ENCODE measurements at regions not wholly inside any gene's neighbourhood (a gene's known extent, or its start where the extent isn't known, plus 50 kb on each side); places are given as distances from the start of the nearest gene placed in this dataset.

DNA sequence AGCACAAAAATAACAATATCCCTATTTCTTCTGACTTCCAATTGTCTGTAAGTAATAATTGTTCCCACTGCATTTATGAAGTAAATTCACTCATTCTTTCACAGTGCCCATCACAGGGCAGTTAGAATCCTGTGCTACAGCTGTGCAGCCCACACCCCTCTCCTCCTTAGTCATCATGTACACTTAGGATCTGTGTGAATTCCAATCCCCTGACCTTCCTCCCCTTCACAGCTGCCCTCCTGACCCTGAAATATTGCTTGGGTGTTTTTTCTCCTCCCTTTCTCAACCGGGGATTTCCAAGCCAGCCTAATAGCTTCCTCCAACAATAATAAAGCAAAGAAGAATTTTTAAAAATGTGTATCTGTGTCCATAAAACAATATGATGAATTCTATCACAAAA, 91.5 kb upstream of the BEND6 start:
- TF ChIP-seq POLR2A (IDR thresholded peaks at IDR 0.05; ENCODE audit: low read length) (no peak), GATA1 (IDR thresholded peaks at IDR 0.05; ENCODE audit: low read depth, low read length) (no peak)

Measured in erythroblast (primary cell).